Endodermal cell (in vitro differentiated cells): ENCODE measurements at regions not wholly inside any gene's neighbourhood (a gene's known extent, or its start where the extent isn't known, plus 50 kb on each side); places are given as distances from the start of the nearest gene placed in this dataset.
"Not testable (repeated sequence)": the region's sequence is repeated elsewhere in the genome, so short reads cannot be mapped to it uniquely, and the experiment has no call there.

ENCODE experiments used
- DNase-seq: peaks from one replicate; pipeline ENCODE4 v3.0.0-alpha.2; 2017
- H3K27ac ChIP-seq: 2 replicates; pipeline ENCODE4 v1.5.1; 2013; ENCODE audit warnings: mild to moderate bottlenecking, low read depth, low read length, moderate library complexity
- H3K27me3 ChIP-seq: 2 replicates; pipeline ENCODE4 v1.6.1; 2013; ENCODE audit warnings: mild to moderate bottlenecking, low read length, moderate library complexity; ENCODE audit not compliant: insufficient read depth, control insufficient read depth, poor library complexity, severe bottlenecking
- H3K36me3 ChIP-seq: 2 replicates; pipeline ENCODE4 v1.7.0; 2013; ENCODE audit warnings: mild to moderate bottlenecking, low read length, moderate library complexity; ENCODE audit not compliant: control insufficient read depth, insufficient read depth
- H3K4me1 ChIP-seq: one replicate; pipeline ENCODE4 v1.7.0; 2013; ENCODE audit warnings: low read length; ENCODE audit not compliant: control insufficient read depth, insufficient read depth
- H3K4me3 ChIP-seq: 2 replicates; pipeline ENCODE4 v1.5.1; 2013; ENCODE audit warnings: mild to moderate bottlenecking, low read length, moderate library complexity
- H3K9ac ChIP-seq: 2 replicates; pipeline ENCODE4 v1.6.1; 2013; ENCODE audit warnings: mild to moderate bottlenecking, low read length, moderate library complexity; ENCODE audit not compliant: poor library complexity, severe bottlenecking; ENCODE audit errors: extremely low read depth
- H3K9me3 ChIP-seq: 2 replicates; pipeline ENCODE4 v1.6.1; 2013; ENCODE audit warnings: mild to moderate bottlenecking, low read length, moderate library complexity; ENCODE audit not compliant: control insufficient read depth
- H3K27ac Mint-ChIP-seq: 2 replicates; pipeline ENCODE4 v1.8.0; 2020; ENCODE audit warnings: mixed read lengths
- H3K27me3 Mint-ChIP-seq: 2 replicates; pipeline ENCODE4 v1.8.0; 2021; ENCODE audit warnings: mild to moderate bottlenecking, mixed read lengths; ENCODE audit not compliant: insufficient read depth
- H3K36me3 Mint-ChIP-seq: 2 replicates; pipeline ENCODE4 v1.8.0; 2020; ENCODE audit warnings: low read depth, mixed read lengths
- H3K4me1 Mint-ChIP-seq: 2 replicates; pipeline ENCODE4 v1.8.0; 2020; ENCODE audit warnings: mixed read lengths
- H3K4me3 Mint-ChIP-seq: 2 replicates; pipeline ENCODE4 v1.8.0; 2020; ENCODE audit warnings: mild to moderate bottlenecking, moderate library complexity, mixed read lengths
- H3K9me3 Mint-ChIP-seq: 2 replicates; pipeline ENCODE4 v1.8.0; 2020; ENCODE audit warnings: mild to moderate bottlenecking, mixed read lengths
- CTCF ChIP-seq: fragments of 200-600 bp; sonication (generic); conservative IDR thresholded peaks from 2 replicates; pipeline ENCODE4 v1.5.0; 2021; ENCODE audit warnings: antibody characterized with exemption, mild to moderate bottlenecking
- WGBS, 2 experiments: methylation state at CpG; one replicate each; pipeline versions ENCODE4 v1.1.5 to v1.1.7; 2013; ENCODE audit warnings: missing lambda C conversion rate in 2 of 2, mixed read lengths in 1 of 2; ENCODE audit not compliant: insufficient coverage in 1 of 2, insufficient read length in 1 of 2; 5-methylcytosine and 5-hydroxymethylcytosine counted together

GRCh38 chr5:90214991-90215390, 194.6 kb downstream of the CETN3 start:
- Histone ChIP-seq H3K27me3 (no peaks in the 10 kb centered on the region), H3K4me3 (no peak overlapping the region), H3K9me3 (no peaks in the 10 kb centered on the region), H3K36me3 (no peaks in the 10 kb centered on the region), H3K9ac (no peak overlapping the region), H3K27ac (no peak overlapping the region), H3K4me1 (no peaks in the 10 kb centered on the region)
- H3K4me3 Mint-ChIP-seq = no peak overlapping the region
- peaks cover 25% of the 10 kb centered on the region for H3K9me3 Mint-ChIP-seq
- no peak overlapping the region for H3K27ac Mint-ChIP-seq
- H3K27me3 Mint-ChIP-seq = no peaks in the 10 kb centered on the region
- no peak for TF ChIP-seq CTCF
- H3K36me3 Mint-ChIP-seq = peaks cover 2% of the 10 kb centered on the region
- no peak for DNase-seq
- no peaks in the 10 kb centered on the region for H3K4me1 Mint-ChIP-seq

DNA sequence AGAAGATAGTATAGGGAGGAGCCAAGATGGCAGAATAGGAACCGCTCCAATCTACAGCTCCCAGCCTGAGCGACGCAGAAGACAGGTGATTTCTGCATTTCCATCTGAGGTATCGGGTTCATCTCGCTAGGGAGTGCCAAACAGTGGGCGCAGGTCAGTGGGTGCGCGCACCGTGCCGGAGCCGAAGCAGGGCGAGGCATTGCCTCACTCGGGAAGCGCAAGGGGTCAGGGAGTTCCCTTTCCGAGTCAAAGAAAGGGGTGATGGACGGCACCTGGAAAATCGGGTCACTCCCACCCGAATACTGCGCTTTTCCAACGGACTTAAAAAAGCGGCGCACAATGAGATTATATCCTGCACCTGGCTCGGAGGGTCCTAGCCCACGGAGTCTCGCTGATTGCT, 201.2 kb downstream of the CETN3 start:
- DNase-seq = peak; percentile 62
- not testable (repeated sequence) for H3K36me3 Mint-ChIP-seq, H3K9me3 ChIP-seq, H3K27me3 ChIP-seq, H3K4me1 ChIP-seq, H3K27ac ChIP-seq, H3K27me3 Mint-ChIP-seq, H3K36me3 ChIP-seq, H3K9ac ChIP-seq, H3K4me1 Mint-ChIP-seq
- peaks cover 27% of the 10 kb centered on the region for H3K9me3 Mint-ChIP-seq
- peak overlapping the region; percentile 96 for H3K27ac Mint-ChIP-seq
- H3K4me3 Mint-ChIP-seq = peak overlapping the region; percentile 83
- H3K4me3 ChIP-seq = peak overlapping the region; percentile 53
- 68 to 92% methylated on average over 8 to 25 of the region's 25 CpGs for WGBS, 2 experiments

DNA sequence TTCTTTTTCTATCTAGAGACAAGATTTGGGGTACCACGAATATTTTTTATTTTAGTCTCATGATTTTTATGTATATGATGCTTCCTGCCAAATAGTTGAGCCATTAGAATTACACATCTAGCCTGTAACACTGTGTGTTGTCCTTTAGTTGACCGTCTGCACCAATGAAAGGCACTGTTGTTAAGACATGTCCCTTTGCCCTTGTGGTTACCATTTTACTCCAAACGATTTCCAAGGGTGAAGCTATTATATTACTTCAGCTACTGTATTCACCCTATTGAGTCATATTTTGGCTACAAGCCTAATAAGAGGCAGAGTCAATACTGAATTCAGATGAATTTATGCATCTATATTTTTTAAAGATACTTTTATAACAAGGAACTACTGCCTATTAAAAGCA, 207.6 kb downstream of the CETN3 start:
- no peak for TF ChIP-seq CTCF
- Histone ChIP-seq H3K9ac (no peak overlapping the region), H3K36me3 (no peaks in the 10 kb centered on the region), H3K9me3 (no peaks in the 10 kb centered on the region), H3K27ac (no peak overlapping the region), H3K27me3 (no peaks in the 10 kb centered on the region), H3K4me1 (no peaks in the 10 kb centered on the region), H3K4me3 (no peak overlapping the region)
- Mint-ChIP-seq H3K4me3 (no peak overlapping the region), H3K36me3 (no peaks in the 10 kb centered on the region), H3K4me1 (peaks cover 7% of the 10 kb centered on the region), H3K9me3 (peaks cover 12% of the 10 kb centered on the region), H3K27me3 (no peaks in the 10 kb centered on the region), H3K27ac (no peak overlapping the region)
- 85 to 87% methylated on average over 1 to 3 of the region's 3 CpGs for WGBS, 2 experiments
- no peak for DNase-seq

- no peak overlapping the region for H3K4me3 ChIP-seq
- H3K9ac ChIP-seq = no peak overlapping the region
- H3K27ac ChIP-seq = no peak overlapping the region
- H3K27me3 Mint-ChIP-seq = no peaks in the 10 kb centered on the region
- H3K9me3 ChIP-seq = no peaks in the 10 kb centered on the region
- no peaks in the 10 kb centered on the region for H3K4me1 ChIP-seq
- no peak overlapping the region for H3K4me3 Mint-ChIP-seq
- peak; percentile 46 for TF ChIP-seq CTCF
- H3K27me3 ChIP-seq = no peaks in the 10 kb centered on the region
- DNase-seq = peak; percentile 54
- peaks cover 6% of the 10 kb centered on the region for H3K4me1 Mint-ChIP-seq
- H3K36me3 ChIP-seq = no peaks in the 10 kb centered on the region
- no peaks in the 10 kb centered on the region for H3K9me3 Mint-ChIP-seq
- WGBS, 2 experiments = 92 to 100% methylated on average over 2 of the region's 2 CpGs
- no peaks in the 10 kb centered on the region for H3K36me3 Mint-ChIP-seq
- no peak overlapping the region for H3K27ac Mint-ChIP-seq
Measured at GRCh38 chr5:90193185-90193822, 216.3 kb downstream of the CETN3 start.
